ENCODE measurements at regions not wholly inside any gene's neighbourhood (a gene's known extent, or its start where the extent isn't known, plus 50 kb on each side); places are given as distances from the start of the nearest gene placed in this dataset.

DNA sequence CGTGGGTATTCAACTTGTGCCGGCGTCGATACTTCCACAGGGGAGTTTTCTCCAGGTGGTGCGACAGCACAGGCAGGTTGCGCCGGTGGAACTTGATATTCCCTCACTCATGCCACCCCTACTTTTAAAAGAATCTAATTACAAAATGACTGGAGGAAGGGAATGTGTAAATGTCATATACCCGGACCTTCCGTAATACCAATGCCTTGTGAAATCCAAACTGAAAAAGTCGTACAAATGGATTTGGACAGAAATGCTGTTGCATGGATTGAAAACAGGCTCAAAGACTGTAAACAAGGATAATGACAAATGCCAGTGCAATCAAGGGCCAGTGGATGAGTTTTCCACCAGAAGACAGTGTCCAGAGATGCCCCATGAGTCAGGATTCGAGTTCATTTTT is 235.3 kb upstream of the USP25 start:
- no peak for DNase-seq

DNA sequence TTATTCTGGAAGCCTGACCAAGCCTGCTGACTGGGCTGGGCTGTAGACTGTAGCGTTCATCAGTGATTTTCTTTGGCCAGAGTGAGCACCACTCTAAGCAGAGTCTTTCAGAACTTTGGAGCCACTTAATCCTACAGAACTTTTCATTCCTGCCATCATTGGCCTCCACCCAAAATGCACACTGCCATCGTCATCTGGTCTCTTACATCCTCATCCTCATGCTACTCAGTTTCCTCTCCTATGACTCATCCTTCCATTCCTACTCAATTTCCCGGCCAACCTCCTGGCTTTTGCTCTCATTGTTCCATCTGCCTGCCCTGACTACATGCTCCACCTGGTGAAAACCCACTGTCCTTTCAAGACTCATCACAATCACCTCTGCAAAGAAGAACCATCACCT is 233.8 kb upstream of the USP25 start:
- DNase-seq: no peak

DNA sequence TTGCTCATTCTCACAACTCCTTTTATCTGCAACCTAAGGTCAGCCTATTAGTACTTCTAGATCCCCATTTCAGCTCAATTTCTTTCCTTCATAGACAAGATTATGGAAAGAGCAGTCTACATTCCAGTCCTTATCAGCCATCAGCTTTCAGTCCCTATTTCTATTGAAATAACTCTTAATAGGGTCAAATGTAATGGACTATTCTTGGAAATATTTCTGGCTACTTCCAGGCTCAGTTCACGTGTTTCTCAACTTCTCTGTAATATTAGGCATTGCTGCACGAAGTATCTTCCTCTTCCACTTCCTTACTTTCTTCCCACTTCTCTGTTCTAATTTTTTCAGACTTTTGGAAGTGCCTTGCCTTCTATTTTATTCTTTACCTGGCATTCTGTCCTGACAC is 232.9 kb upstream of the USP25 start:
- DNase-seq: no peak

DNA sequence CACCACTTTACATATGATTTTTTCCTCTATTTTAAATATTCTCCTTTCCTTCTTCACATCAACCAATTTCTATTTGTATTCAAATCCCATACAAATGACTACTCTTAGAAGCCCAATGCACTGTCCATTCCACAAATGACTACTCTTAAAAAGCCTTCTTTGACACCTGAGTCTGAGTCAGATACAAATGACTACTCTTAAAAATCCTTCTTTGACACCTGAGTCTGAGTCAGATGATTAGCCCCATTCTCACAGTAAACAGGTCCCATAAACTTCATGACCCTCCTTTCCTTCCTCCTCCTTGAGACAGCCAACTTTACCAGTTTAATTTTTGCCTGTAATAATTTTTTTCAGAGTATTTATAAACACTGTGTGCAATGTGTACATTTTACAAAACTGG is 231.3 kb upstream of the USP25 start:
- DNase-seq: no peak

DNA sequence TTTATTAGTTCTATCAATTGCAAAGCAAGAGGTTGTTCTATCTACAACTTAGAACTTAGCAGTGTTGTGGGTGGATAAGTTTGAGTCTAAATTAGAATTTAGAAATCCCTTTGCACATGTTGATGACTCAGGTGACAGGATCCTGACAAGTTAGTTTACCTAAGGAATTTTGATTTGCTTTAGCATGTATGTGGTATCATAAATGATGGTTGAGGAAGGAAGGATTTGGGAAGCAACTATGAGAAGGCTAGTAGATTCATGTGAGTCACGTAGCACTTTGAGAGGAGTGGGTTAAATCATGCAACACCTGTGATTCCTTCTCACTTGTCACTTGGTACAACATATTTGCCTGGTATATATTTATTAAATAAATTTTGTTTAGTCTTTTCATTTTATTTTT is 223.7 kb upstream of the USP25 start:
- no peak for DNase-seq

DNA sequence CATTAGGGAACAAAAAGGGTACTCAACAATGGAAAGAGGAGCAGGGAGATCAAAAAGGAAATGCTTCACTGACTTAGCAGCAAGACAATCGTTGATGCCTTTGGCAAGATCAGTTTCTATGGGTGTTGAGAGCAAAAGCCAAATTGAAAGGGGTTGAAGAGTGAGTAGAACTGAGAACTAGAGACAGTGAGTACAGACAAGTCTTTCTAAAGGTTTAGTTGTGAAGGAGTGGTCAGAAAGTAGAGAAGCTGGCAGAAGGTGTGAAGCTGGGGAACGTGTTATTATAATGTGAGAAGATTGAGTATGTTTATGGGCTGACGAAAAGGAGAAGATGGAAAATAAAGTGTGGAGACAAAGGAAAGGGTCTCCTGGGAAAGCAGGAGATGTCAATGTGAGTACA is 221.2 kb upstream of the USP25 start:
- DNase-seq: no peak

DNA sequence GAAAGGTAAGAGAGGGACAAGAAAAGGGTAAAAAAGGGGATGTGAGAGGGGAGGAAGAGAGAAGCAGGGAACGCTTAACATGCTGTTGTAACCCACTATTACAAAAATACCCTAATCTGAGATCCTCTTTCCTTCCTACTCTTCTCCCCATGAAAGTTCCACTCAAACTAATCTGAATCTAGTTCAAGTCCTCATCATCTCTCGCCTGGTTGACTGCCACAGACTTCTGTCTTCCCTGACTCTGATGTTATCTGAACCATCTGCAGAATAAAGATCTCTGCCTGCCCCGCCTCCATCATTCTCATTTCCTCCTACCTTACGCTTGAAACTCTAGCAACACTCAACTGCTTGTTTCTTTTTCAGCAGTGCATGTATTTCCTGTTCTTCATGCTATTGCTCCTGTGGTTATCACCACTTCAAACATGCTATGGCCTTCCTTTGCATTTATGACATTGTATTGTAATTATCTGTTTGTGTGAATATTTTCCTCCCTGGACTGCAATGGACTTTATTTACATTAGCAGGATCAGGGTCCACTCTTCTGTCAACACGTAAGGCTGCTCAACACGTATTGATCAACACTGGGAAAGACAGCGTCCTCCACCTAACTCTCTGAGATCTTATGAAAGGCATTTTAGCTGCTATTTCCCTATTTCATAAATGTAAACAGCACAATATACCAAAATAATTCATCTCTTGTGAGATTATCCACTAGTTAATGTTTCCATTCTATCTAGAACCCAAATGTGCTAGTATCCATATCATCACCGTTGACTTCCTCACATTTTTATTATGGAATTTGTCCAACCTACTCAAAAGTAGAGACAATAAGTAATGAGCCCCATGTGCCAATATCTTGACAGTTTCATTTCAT is 215.5 kb upstream of the USP25 start:
- peak; percentile 67 for DNase-seq

DNA sequence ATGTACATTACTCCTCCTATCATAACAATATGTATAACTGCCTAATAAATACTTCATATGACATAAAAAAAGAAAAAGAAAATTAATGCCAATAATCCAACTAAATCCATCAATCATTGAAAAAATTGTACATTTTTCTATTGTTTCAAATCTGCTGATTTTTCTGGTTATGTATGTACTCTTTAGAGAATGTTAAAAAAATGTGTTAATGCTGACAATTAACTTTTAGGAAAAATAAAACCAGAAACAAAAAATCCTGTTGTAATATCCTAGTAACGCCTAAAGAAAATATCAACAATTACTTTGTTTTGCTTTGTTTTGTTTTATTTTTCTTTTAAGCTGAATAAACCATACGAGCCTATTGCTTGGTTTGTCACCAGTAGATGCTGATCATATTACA is 213.9 kb upstream of the USP25 start:
- no peak for DNase-seq

DNA sequence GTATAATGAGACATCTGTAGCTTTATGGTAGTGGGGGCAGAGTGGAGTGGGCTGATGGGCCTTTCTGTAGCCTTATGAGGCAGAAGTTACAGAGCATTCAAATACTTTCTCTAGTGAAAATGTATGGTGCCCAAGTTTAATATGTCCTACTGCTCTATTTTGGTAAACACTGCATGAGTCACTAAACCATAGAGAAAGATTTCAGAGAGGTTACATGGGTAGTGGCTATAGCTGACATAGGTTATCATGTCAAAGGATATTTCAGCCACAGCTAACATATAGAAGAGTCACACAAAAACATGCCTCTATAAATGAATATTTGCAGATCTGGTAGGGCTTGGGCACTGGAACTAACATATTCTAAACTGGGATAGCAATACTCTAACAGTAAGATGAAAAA is 212.4 kb upstream of the USP25 start:
- no peak for DNase-seq

DNA sequence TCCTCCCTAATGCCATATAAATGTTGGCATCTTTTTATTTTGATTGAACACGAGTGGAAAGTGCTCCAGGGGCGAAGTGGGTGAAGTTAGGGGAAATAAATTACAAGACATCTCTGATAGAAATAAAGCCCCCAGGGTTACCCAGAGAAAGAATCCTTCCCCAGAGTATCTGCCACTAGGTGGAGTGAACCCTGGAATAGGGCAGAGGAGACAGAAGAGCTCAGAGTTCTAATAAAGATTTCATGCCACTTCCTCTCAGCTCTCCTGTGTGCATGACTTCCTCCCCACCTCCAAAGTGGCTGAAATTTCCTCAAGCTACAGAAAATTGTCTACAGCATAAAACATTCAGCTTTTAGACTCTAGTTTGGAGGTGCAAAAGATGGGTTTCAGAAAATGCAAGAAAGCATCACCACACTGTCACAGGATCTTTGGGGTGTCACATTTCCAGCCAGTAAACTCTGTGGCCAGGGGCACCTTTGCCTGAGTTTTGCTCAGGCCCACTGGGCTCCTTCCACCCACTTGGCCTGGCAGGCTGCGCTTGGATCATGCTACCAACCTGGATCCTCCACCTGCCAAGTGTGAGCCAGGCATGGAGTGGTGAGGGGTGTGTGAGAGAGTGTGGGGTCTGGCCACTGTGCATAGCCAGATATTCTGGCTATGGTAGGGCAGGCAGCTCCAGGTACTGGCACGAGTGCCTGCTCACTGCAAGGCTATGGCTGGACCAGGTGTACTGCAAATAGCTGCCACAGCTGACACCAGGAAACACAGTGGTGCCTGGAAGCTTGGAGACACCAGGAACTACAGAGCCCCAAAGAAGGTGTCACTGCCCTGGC is 208.8 kb upstream of the USP25 start:
- DNase-seq: no peak

DNA sequence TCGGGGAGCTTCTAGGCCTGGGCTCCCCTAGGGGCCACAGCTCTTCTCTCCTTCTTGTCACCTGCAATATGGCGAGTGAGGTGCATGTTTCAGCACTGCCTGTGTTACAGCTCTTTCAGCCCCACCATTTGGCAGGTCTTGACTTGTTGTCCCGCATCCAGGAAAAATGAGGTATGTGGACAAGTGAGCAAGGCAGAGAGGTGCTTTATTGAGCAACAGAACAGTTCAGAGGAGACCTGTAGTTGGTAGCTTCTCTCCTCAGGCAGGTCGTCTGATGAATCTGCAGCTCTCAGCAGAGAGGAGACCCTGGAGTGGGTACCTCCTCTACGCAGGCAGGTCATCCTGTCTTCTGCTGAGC is 208.2 kb upstream of the USP25 start:
- DNase-seq: no peak

DNA sequence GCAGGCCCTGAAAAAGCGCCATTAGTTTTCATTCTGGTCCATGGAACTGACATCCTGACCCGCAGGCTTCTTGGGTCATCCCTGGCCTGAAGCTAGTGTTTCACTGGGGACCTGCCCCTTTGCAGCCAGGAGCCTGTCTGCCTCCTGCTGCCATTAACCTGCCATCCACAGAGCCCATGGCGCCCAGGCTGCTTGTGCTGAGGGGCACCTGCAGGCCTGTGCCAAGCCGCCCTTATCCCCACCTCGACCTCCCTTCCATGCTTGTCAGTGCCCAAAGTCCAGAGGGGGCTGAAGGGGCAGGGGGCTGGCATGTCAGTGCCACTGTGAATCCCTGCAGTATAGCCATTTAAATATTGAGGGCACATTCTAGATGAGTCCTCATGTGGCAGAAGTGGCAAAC is 207.6 kb upstream of the USP25 start:
- DNase-seq: no peak

DNA sequence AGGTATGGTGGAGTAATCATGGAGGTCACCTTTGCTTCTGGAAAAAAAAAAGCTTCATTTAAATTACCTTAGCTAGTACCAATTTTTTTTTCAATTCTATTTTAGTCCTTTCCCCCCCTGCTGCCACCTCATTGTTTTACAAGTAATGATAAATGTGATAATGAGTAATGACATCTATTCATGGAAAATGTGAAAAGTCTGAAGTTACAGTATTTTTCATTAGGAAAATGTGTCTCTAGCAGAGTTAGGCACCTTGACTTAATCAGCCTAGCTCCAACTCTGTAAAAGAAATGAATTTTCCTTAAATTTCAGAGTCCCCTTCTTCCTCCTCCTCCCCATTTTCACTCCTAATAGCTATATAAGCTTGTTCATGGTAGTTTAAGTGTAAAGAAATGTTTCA is 204.9 kb upstream of the USP25 start:
- no peak for DNase-seq

DNA sequence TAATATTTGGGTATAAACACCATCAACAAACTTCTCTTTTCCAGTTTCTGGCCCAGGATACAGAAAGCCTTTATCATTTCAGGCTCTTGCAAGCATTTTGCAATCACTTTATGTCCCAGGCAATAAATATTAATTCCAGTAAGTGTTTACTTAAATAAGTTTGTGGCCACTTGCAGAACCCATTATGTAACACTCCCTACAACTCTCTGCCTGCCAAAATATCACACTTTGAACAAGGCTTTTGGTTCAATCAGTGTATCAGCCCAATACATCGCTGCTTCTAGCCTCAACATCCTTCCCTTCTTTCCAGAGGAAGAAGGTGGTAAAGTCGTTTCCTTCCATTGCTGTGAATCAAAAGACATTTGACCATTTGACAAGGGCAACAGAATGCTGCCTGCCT is 203.0 kb upstream of the USP25 start:
- no peak for DNase-seq

DNA sequence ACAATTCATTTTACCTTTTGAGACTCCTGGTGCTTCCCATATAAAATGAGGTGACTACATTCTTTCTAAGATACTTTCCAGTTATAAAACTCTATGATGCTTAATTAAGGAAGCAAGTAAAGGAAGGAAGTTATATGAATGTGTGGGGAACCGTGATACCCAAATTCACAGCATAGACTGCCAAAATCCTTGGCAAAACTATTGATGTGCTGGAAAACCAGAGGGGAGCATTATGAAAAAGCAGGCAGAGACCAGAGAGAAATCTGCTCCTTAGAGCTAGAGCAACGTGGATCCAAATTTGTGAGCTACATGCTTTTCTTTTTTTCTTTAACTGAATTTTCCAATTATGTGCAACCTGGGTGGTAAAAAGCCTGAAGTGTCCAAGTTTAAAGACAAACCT is 201.4 kb upstream of the USP25 start:
- no peak for DNase-seq

DNA sequence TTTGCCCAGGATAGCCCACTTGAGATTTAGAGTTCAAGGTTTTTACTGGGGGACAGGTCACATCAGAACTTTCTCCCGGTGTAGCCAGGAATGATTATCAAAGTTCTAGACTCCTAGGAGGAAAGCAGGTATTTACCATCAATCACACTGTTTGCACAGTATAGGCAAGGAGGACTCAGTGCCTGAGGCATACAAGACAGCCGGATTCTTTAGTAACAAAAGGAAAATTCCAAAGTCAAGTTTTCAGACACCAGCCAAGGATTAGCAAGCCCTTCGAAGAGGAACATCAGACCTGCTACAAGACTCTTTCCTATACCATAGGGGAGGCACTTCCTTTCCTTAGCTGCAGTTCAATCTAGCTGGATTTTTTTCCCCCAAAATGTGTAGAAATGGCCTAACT is 197.8 kb upstream of the USP25 start:
- no peak for DNase-seq

DNA sequence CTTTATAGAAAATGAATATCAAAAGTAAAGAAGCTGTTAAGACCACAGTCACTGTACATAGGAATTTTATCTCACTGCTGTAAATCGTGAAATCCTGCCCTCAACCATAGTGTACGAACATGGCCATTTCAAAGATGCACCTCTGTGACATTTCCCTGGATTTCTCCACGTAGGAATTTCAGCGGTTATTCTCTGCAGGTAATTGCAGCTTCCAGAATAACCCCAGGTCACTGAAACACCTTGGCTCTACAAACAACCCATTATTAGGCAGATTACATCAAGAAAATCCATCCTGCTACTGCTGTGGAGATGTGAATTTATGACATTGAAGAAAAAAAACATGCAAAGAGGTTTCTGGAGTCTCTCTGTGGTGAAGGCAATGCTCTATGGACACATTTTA is 196.2 kb upstream of the USP25 start:
- no peak for DNase-seq

DNA sequence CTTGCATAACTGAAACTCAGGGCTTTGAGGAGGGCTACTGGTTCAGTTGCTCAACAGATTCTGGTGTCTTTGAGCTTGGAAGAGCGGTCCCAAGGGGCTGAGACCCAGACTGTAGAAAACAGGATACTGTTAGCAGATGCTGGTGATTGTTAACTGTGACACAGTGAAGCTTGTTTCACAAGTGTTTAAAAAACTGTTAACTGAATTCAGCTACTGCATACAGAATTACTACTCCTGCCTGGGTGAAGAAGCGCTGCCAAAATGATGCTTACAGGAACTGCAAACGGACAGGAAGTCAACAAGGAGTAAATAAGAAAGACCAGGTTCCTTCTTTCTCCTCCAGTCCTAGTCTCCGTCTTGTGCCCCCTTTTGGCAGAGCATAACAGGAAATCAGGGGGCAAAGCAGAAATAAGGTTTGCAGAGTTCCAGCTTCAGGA is 195.3 kb upstream of the USP25 start:
- peak; percentile 60 for DNase-seq

DNA sequence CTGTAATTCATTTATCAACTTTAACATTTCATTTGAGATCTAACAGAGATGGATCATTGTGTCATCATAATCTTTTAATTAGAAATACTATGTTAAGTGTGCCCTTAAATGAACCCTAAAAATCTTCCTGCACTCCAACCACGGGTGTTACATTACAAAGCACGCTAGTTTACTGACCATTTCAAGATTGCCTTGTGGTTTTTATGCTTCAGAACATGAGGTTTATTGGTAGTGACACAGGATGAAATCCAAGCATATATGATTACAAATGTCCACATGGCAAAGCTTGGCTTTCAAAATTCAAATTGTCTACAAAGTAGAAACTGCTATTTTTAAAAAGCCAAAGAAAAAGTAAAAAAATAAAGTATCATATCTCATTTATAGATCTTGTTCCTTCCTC is 190.4 kb upstream of the USP25 start:
- DNase-seq: no peak

DNA sequence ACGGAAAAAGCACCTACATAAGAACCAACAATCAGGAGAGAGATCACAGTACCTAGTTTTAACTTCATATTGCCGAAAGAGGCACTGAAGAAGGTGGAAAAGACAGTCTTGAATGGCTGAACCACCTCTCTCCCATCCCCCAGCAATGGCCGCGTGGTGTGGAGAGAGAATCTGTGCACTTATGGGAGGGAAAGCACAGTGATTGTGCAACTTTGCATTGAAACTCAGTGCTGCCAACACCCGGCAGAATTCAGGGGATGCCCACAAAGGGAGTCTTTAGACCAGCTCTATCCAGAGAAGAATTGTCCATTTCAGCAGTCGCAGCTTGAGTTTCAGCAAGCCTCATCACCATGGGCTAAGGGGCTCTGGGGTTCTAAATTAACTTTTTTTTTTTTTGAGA is 186.3 kb upstream of the USP25 start:
- no peak for DNase-seq

DNA sequence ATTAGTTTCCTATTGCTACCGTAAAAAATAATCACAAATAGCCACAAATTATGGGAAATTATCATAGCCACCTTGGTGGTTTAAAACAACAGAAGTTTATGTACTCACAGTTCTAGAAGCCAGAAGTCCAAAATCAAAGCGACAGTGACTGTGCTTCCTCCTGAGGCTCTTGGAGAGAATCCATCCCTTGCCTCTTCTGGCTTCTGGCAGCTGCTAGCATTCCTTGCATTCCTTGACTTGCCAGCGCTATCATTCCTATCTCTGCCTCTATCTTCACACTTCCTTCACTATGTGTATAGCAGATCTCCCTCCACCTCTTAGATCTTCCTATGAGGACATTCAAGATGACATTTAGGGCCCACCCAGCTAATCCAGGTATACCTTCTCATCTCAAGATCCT is 180.1 kb upstream of the USP25 start:
- no peak for DNase-seq

DNA sequence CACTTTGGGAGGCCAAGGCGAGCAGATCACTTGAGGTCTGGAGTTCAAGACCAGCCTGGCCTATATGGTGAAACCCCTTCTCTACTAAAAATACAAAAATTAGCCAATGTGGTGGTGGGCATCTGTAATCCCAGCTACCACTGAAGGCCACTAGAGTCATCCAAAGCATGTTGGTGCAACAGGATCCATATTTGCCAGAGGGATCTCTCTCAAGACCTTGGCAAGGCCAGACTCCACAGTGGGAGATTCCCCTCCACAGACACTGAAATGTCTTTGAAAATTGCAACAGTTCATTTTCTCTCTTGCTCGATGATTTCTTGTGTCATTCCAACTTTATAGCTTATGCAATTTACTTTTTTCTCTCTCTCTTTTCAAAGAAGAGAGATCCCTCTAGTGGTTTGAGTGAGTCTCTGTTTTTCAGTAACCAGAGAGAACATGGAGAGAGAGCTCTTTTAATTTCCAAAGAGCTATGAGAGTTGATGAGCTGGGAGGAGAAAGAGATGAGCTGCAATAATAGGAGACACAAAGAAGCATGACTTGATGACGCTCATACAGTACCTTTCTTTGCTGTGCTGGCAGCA is 176.8 kb upstream of the USP25 start:
- no peak for DNase-seq

DNA sequence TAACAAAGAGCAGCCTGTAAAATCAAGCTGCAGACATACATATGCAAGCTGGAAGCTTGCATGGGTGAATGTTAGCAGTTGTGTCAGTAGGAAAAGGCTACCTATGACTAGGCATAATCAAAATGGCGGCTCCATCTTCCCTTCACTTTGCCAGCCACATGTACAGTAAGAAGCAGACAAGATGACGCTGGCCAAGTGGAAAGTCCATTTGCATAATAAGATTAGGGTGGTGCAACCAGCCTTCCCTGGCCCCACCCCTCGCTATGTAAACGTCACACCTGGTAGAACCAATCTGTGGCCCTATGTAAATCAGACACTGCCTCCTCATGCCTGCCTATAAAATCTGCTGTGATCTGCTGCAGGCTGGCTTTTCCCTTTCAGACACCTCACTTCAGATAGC is 171.9 kb upstream of the USP25 start:
- no peak for DNase-seq

DNA sequence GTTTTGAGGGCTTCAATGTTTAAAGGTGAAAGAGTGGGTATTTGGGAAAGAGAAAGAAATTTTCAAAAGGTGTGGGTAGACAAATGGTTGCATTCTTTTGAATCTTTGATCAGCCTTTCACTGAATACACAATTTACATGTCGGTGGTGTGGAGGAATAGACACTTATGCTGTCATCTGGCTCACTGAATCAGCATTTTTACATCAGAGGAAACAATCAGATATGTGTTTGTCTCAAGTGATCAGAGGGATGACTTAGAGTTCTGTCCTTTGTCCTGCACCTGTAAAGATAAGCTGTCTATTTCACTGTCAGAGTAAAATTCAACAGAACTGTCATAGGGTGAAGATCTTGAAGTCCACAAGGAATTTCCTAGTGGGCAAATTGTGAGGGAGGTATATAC is 170.9 kb upstream of the USP25 start:
- DNase-seq: no peak

Measured in KG1 (cell line).